Left cardiac atrium (tissue), 4 donors: ENCODE measurements at regions not wholly inside any gene's neighbourhood (a gene's known extent, or its start where the extent isn't known, plus 50 kb on each side); places are given as distances from the start of the nearest gene placed in this dataset.

Experiments
- ATAC-seq, 2 donors: fragments of 200-7000 bp; cut with Tn5 transposase; one replicate each; pipeline ENCODE4 v1.9.1; 2020; ENCODE audit warnings: mild to moderate bottlenecking in 2 of 2, moderate library complexity in 2 of 2
- DNase-seq: peaks from one replicate; pipeline ENCODE4 v3.0.0-alpha.2; 2020
- intact Hi-C, 2 donors: fragments of 100-400 bp; cut with DNase I; formaldehyde crosslinking; loops; one replicate each; pipeline versions ENCODE4 v1.14.1 to v1.15.1; 2022 to 2023
- donor health status: DM: no; HTN: yes; CAD: no.
- donor health status: DM: no; HTN: yes; CAD: no; lungs with severe emphysema.
- donor health status: DM: yes; HTN: yes; CAD: no.
- donor health status: Dilated cardiomyopathy.

DNA sequence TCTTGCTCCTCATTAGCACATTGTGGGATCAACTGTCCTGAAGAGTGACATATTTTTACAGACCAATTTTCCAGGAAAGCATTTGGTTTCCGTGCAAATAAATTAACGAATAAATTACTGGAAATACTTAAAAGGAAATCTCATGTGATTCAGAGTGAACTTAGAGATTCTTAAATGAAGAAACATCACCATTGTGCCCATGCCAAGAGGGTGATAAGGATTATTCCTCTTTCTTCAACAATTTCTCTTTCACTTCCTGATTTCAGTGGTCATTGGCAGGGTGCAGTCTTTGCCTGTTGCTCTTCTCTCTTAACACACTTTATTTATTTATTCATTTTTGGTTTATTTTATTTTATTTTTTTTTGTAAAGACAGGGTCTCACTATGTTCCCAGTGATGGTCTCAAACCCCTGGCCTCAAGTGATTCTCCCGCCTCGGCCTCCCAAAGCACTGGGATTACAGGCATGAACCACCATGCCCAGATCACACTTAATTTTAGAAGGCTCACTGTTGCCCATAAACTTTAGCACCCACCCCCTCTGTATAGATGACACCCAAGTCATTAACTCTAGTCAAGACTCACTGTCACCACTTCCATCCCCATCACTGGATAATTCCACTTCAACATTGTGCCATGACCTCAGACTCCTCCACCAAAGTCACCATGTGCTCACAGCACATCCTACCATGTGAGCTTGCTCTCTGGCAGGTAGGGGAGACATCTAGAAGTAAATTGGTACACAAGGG is 92.6 kb upstream of the CERS6 start:
- ATAC-seq: no peak
- DNase-seq: no peak
- intact Hi-C loops: no loop called here

DNA sequence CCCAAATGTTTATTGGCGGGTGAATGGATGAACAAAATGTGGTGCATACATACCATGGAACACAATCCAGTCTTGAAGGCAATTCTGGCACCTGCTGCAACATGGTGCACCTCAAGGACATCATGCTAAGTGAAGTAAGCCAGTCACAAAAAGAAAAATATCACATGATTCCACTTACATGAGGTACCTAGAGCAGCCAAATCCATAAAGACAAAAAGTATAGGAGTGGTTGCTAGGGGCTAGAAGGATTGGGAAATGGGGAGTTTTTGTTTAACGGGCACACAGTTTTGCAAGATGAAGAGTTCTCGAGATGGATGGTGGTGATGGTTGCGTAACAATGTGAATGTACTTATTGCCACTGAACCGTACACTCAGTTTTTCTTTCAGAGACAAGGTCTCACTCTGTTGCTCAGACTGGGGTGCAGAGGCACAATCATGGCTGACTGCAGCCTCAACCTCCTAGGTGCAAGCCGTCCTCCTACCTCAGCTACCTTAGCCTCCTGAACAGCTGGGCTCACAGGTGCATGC is 90.9 kb upstream of the CERS6 start:
- DNase-seq (no peak), ATAC-seq (no peak)
- intact Hi-C loops: no loop called here

DNA sequence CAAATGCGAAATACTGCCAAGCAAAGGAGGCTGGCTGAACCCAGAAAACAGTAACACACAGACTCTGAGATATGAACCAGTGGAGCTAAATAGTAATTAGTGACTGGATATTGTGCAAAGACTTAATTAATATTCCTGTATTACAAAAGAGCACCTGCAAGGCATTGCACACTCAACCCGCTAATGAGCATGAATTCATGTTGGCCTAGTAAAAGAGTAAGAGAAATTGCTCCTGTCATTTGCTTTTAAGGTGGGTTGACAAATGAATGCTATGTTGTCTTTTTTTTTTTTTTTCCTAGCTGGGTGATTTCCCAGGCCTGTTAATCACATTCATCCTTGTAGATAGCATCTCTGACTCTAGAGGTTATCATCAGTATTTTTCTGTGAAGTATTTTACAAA is 87.0 kb upstream of the CERS6 start:
- DNase-seq (no peak), ATAC-seq (no peak)
- intact Hi-C loops: no loop called here

GRCh38 chr2:168371273-168372019 is 84.6 kb upstream of the CERS6 start:
- DNase-seq (no peak), ATAC-seq (no peak)
- intact Hi-C loops: no loop called here

GRCh38 chr2:168373468-168373867 is 82.6 kb upstream of the CERS6 start:
- intact Hi-C loops: no loop called here
- no peak for DNase-seq
- no peak for ATAC-seq

GRCh38 chr2:168375195-168375798 is 80.8 kb upstream of the CERS6 start:
- intact Hi-C loops: no loop called here
- no peak for DNase-seq
- ATAC-seq: no peak

DNA sequence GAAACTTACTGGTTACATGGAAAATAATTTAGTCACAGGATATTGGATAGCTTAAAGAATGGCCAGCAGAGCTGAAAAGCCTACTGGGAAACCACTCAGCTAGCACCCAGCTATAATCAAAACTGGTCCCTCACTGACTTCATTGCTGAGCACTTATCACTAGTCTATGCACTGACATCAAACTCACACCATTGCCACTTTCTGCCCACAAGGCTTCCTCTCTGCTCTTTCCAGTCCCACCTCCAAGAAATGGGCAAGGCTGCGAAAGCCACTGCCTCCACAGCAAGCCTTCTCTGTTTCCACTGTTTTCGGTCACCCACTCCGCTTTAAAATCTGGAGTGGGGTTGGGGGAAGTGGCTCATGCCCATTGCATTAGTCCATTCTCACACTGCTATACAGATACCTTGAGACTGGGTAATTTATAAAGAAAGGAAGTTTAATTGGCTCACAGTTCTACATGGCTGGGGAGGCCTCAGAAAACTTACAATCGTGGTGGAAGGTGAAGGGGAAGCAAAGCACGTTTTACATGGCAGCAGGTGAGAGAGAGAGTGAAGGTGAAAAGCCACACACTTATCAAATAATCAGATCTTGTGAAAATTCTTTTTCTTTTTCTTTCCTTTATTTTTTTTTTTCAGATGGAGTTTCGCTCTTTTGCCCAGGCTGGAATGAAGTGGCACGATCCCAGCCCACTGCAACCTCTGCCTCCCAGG is 77.0 kb upstream of the CERS6 start:
- intact Hi-C loops: no loop called here

GRCh38 chr2:168380500-168380899 is 75.6 kb upstream of the CERS6 start:
- intact Hi-C loops: no loop called here
- ATAC-seq (no peak), DNase-seq (no peak)

More for the DNA sequence above, 77.0 kb upstream of the CERS6 start:
- DNase-seq (no peak), ATAC-seq (no peak)

DNA sequence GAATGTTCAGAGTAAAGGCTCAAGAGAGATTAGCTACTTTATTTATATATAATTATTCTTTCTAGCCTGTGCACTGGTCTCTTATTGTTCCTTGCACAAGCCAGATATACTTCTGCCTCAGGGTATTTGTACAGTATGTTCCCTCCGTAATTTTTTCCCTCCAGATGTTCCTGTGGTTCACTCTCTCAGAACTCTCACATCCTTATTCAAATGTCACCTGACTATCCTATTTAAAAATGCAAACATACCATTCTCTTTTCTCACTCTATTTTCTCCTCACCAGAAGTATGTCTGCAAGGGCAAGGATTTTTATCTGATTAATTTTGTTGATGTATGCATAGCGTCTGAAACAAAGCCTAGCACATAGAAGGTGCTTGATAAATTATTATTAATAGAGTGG is 64.0 kb upstream of the CERS6 start:
- ATAC-seq (no peak), DNase-seq (no peak)
- intact Hi-C loops: no loop called here

- intact Hi-C loops: no loop called here
- ATAC-seq (no peak), DNase-seq (no peak)
Observed at GRCh38 chr2:168392797-168393196, 63.3 kb upstream of the CERS6 start.

DNA sequence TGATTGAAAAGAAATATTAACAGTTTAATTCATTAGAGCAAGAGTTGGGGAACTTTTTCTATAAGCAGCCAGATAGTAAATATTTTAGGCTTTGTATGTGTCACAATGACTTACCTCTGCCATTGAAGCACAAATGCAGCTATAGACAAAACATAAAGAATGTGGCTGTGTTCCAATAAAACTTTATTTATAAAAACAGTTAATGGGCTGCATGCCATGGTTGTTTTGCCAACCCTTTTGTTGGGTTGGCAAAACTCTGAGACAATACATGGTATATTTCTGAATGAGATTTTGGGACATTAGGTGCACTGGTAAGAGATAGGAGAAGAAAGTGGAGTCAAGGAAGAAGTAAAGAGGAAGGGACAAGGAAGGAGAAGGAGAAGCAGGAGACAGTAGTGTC is 61.8 kb upstream of the CERS6 start:
- DNase-seq: no peak
- intact Hi-C loops: no loop called here

GRCh38 chr2:168396131-168396530 is 59.9 kb upstream of the CERS6 start:
- ATAC-seq (no peak), DNase-seq (no peak)
- intact Hi-C loops: no loop called here

More for the DNA sequence above, 61.8 kb upstream of the CERS6 start:
- ATAC-seq: no peak

- ATAC-seq (no peak), DNase-seq (no peak)
- intact Hi-C loops: no loop called here
Observed at GRCh38 chr2:168397629-168398028, 58.4 kb upstream of the CERS6 start.

- DNase-seq: no peak
- intact Hi-C loops: no loop called here
- ATAC-seq: no peak
Observed at GRCh38 chr2:168401048-168401556, 55.0 kb upstream of the CERS6 start.

DNA sequence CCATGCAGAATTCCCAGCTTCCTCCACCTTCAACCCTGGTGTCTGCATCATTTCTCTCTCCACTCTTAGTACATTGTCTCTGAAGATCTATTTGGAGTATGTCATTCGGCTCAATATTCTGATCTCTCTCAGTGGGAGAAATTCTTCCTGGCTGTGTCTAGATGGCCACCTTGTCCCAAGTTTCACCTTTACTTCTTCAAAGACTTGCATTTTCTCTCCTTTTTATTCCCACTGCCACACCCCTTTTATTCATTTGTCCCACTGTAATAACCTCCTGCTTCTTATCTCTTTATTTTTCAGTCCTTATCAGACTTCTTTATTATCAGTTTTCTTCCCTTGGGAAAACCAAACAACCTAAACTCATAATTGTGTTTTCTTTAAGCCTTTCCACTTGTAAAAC is 54.3 kb upstream of the CERS6 start:
- DNase-seq (no peak), ATAC-seq (no peak)
- intact Hi-C loops: no loop called here

GRCh38 chr2:168402531-168402930 is 53.5 kb upstream of the CERS6 start:
- ATAC-seq: no peak
- intact Hi-C loops: no loop called here
- no peak for DNase-seq

DNA sequence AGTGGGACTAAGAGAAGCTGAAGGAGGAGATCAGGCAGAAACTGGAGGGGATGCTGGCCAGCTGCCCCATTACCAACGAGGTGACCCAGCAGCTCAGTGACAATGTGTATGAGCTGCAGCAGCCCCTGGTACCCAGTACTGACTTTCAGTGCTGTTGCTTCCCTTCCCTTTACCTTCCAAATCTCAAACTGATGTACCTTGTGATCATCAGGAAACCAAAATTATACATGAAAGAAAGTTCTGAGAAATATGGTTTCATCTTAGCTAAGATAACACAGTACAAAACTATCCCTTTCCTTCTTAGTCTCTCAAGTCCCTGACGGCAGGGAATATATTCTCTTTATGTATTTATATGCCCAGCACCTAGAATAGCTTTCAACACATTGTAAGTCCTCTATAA is 52.3 kb upstream of the CERS6 start:
- DNase-seq: no peak

GRCh38 chr2:168404764-168405163 is 51.3 kb upstream of the CERS6 start:
- DNase-seq (no peak), ATAC-seq (no peak)
- intact Hi-C loops: no loop called here

More for the DNA sequence above, 52.3 kb upstream of the CERS6 start:
- intact Hi-C loops: no loop called here
- ATAC-seq: no peak
